ENCODE measurements at regions not wholly inside any gene's neighbourhood (a gene's known extent, or its start where the extent isn't known, plus 50 kb on each side); places are given as distances from the start of the nearest gene placed in this dataset.

DNA sequence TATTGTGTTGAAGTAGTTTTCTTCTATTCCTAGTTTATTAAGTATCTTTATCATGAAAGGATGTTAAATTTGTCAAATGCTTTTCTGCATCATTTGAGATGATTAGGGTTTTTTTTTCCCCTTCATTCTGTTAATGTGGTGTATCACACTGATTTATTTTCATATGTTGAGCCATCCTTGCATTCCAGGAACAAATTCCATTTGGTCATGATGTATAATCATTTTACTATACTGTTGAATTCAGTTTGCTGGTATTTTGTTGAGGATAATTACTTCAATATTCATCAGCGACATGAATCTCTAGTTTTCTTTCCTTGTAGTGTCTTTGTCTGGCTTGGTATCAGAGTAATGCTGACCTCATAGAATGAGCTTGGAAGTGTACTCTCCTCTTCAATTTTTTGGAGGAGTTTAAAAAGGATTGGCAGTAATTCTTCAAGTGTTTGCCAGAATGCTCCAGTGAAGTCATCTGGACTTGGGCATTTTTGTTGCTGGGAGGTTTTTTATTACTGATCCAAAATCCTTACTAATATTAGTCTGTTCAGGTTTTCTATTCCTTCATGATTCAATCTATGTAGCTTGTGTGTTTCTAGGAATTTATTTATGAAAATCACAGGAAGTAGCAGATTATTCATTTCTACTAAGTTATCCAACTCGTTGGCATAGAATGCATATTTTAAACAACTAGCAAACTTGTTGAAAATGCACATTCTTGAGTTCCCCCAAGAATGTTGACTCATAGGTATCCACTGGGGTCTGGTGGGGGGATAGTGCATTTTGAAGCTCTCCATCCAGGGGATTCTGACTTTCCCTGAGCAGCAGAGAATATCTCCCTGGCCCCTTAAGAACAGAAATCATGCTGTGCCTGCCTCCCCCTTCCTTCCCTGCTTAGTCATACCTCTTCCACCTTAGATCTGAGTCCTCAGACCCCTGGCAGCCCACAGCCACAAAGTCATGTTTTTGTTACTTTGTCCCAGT lies 187.1 kb downstream of the BMP7 start:
- H3K9ac ChIP-seq (ENCODE audit: insufficient read length) = no peak overlapping the region
- TF ChIP-seq FOXP2 (optimal IDR thresholded peaks at IDR 0.05; ENCODE audit: control extremely low read depth, extremely low read length, insufficient read depth) = no peak
- no peak for TF ChIP-seq POLR2AphosphoS5 (IDR thresholded peaks at IDR 0.05; ENCODE audit: borderline replicate concordance, low read depth, low read length)
- TF ChIP-seq EZH2 (IDR thresholded peaks at IDR 0.05) = no peak
- no peak overlapping the region for H3K4me3 ChIP-seq
- no peaks in the 10 kb centered on the region for H3K9me3 ChIP-seq (ENCODE audit: low read depth, low read length)
- no peaks in the 10 kb centered on the region for H3K36me3 ChIP-seq (ENCODE audit: insufficient read depth, low read length)
- no peak for DNase-seq (ENCODE audit: low read depth, low spot score)
- no peak overlapping the region for H3K27ac ChIP-seq

DNA sequence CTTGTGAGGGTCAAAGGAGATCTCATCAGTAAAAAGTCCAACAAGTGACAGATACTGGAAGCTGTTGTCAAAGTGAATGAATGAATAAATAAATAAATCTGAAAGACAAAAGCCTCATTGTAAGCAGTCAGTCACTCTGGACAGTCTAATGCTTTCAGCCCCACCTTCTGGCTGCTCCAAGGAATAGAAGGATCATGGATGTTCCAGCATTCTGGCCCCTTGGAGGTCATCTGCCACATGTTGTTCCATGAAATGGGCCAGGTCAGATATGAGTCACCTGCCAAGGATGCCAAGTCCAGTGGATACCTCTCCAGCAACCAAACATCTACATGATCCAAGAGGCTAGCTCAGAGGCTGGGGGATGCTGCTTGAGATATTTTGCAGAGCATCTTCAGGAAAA lies 185.6 kb downstream of the BMP7 start:
- no peak for DNase-seq (ENCODE audit: low read depth, low spot score)
- Histone ChIP-seq H3K36me3 (ENCODE audit: insufficient read depth, low read length) (no peaks in the 10 kb centered on the region), H3K9me3 (ENCODE audit: low read depth, low read length) (no peaks in the 10 kb centered on the region), H3K27ac (no peak overlapping the region), H3K9ac (ENCODE audit: insufficient read length) (no peak overlapping the region), H3K4me3 (no peak overlapping the region)
- no peak for TF ChIP-seq EZH2 (IDR thresholded peaks at IDR 0.05)
- TF ChIP-seq POLR2AphosphoS5 (IDR thresholded peaks at IDR 0.05; ENCODE audit: borderline replicate concordance, low read depth, low read length) = no peak
- no peak for TF ChIP-seq FOXP2 (optimal IDR thresholded peaks at IDR 0.05; ENCODE audit: control extremely low read depth, extremely low read length, insufficient read depth)

DNA sequence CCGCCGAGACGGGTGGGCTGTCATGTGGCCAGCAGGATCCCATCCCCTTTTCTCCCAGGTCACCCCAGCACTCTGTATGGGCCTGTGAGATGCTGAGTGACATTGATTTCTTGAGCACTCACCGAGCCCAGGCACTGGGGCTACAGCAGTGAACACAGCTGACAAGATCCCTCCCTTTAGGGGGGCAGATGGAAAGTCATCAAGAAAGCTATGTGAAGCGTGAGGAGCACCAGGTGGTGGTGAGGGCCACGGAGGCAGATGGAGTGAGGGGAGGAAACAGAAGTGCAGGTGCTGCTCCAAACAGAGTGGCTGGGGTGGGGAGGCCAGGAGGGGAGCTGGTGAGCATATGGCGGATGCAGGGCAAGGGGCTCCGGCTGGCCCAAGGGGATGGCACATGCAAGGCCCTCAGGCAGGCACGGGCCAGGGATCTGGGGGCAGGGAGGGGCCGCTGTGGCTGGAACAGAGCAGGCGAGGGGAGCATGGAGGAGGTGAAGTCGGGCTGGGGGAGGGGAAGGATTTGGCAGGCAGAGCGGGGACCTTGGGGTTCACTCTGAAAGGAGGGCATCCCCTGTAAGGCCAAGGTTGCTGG lies 184.0 kb downstream of the BMP7 start:
- Histone ChIP-seq H3K9me3 (ENCODE audit: low read depth, low read length) (no peaks in the 10 kb centered on the region), H3K27ac (no peak overlapping the region), H3K9ac (ENCODE audit: insufficient read length) (no peak overlapping the region), H3K36me3 (ENCODE audit: insufficient read depth, low read length) (no peaks in the 10 kb centered on the region), H3K4me3 (no peak overlapping the region)
- DNase-seq (ENCODE audit: low read depth, low spot score) = no peak
- TF ChIP-seq POLR2AphosphoS5 (IDR thresholded peaks at IDR 0.05; ENCODE audit: borderline replicate concordance, low read depth, low read length) (no peak), EZH2 (IDR thresholded peaks at IDR 0.05) (no peak), FOXP2 (optimal IDR thresholded peaks at IDR 0.05; ENCODE audit: control extremely low read depth, extremely low read length, insufficient read depth) (no peak)

- Histone ChIP-seq H3K9ac (ENCODE audit: insufficient read length) (no peak overlapping the region), H3K36me3 (ENCODE audit: insufficient read depth, low read length) (no peaks in the 10 kb centered on the region), H3K27ac (no peak overlapping the region), H3K4me3 (no peak overlapping the region), H3K9me3 (ENCODE audit: low read depth, low read length) (no peaks in the 10 kb centered on the region)
- DNase-seq (ENCODE audit: low read depth, low spot score) = no peak
- TF ChIP-seq POLR2AphosphoS5 (IDR thresholded peaks at IDR 0.05; ENCODE audit: borderline replicate concordance, low read depth, low read length) = no peak
- no peak for TF ChIP-seq EZH2 (IDR thresholded peaks at IDR 0.05)
- no peak for TF ChIP-seq FOXP2 (optimal IDR thresholded peaks at IDR 0.05; ENCODE audit: control extremely low read depth, extremely low read length, insufficient read depth)
Observed at GRCh38 chr20:57083072-57083471, 183.4 kb downstream of the BMP7 start.

DNA sequence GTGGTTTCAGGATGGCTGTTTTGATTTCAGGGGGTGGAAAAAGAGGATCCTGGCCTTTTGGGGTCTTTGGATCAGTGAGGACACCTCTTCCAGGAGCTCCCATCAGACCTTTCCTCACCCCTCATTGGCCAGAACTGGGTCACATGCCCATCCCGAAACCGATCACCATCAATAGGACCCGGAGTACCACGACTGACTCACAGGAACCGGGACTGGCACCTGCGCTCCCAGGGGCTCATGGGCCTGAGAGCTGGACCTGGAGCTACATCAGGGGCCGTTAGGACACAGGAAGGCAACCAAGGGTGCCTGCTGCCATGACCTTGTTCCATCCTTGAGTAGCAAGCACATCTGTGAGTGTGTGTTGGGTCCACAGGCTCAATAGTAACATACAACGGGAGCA lies 180.4 kb downstream of the BMP7 start:
- TF ChIP-seq POLR2AphosphoS5 (IDR thresholded peaks at IDR 0.05; ENCODE audit: borderline replicate concordance, low read depth, low read length) (no peak), EZH2 (IDR thresholded peaks at IDR 0.05) (no peak), FOXP2 (optimal IDR thresholded peaks at IDR 0.05; ENCODE audit: control extremely low read depth, extremely low read length, insufficient read depth) (no peak)
- Histone ChIP-seq H3K9ac (ENCODE audit: insufficient read length) (no peak overlapping the region), H3K4me3 (no peak overlapping the region), H3K27ac (no peak overlapping the region), H3K36me3 (ENCODE audit: insufficient read depth, low read length) (no peaks in the 10 kb centered on the region), H3K9me3 (ENCODE audit: low read depth, low read length) (no peaks in the 10 kb centered on the region)
- DNase-seq (ENCODE audit: low read depth, low spot score) = no peak

- Histone ChIP-seq H3K9ac (ENCODE audit: insufficient read length) (no peak overlapping the region), H3K36me3 (ENCODE audit: insufficient read depth, low read length) (no peaks in the 10 kb centered on the region), H3K9me3 (ENCODE audit: low read depth, low read length) (no peaks in the 10 kb centered on the region), H3K27ac (no peak overlapping the region), H3K4me3 (no peak overlapping the region)
- no peak for DNase-seq (ENCODE audit: low read depth, low spot score)
- TF ChIP-seq POLR2AphosphoS5 (IDR thresholded peaks at IDR 0.05; ENCODE audit: borderline replicate concordance, low read depth, low read length) = no peak
- no peak for TF ChIP-seq FOXP2 (optimal IDR thresholded peaks at IDR 0.05; ENCODE audit: control extremely low read depth, extremely low read length, insufficient read depth)
- TF ChIP-seq EZH2 (IDR thresholded peaks at IDR 0.05) = no peak
Observed at GRCh38 chr20:57087102-57087501, 179.3 kb downstream of the BMP7 start.

GRCh38 chr20:57087705-57088104 lies 178.7 kb downstream of the BMP7 start:
- Histone ChIP-seq H3K36me3 (ENCODE audit: insufficient read depth, low read length) (no peaks in the 10 kb centered on the region), H3K9ac (ENCODE audit: insufficient read length) (no peak overlapping the region), H3K27ac (no peak overlapping the region), H3K9me3 (ENCODE audit: low read depth, low read length) (no peaks in the 10 kb centered on the region), H3K4me3 (no peak overlapping the region)
- DNase-seq (ENCODE audit: low read depth, low spot score) = no peak
- TF ChIP-seq FOXP2 (optimal IDR thresholded peaks at IDR 0.05; ENCODE audit: control extremely low read depth, extremely low read length, insufficient read depth) = no peak
- TF ChIP-seq POLR2AphosphoS5 (IDR thresholded peaks at IDR 0.05; ENCODE audit: borderline replicate concordance, low read depth, low read length) = no peak
- TF ChIP-seq EZH2 (IDR thresholded peaks at IDR 0.05) = no peak

GRCh38 chr20:57088436-57088835 lies 178.0 kb downstream of the BMP7 start:
- no peak overlapping the region for H3K4me3 ChIP-seq

More at GRCh38 chr20:57088436-57088835, 178.0 kb downstream of the BMP7 start:
- no peaks in the 10 kb centered on the region for H3K9me3 ChIP-seq (ENCODE audit: low read depth, low read length)
- no peak overlapping the region for H3K9ac ChIP-seq (ENCODE audit: insufficient read length)
- H3K36me3 ChIP-seq (ENCODE audit: insufficient read depth, low read length) = no peaks in the 10 kb centered on the region
- H3K27ac ChIP-seq = no peak overlapping the region
- DNase-seq (ENCODE audit: low read depth, low spot score) = no peak
- no peak for TF ChIP-seq EZH2 (IDR thresholded peaks at IDR 0.05)
- TF ChIP-seq POLR2AphosphoS5 (IDR thresholded peaks at IDR 0.05; ENCODE audit: borderline replicate concordance, low read depth, low read length) = no peak
- no peak for TF ChIP-seq FOXP2 (optimal IDR thresholded peaks at IDR 0.05; ENCODE audit: control extremely low read depth, extremely low read length, insufficient read depth)
